Osteocyte (in vitro differentiated cells): ENCODE measurements at regions not wholly inside any gene's neighbourhood (a gene's known extent, or its start where the extent isn't known, plus 50 kb on each side); places are given as distances from the start of the nearest gene placed in this dataset.

Experiments
- DNase-seq: peaks from one replicate; pipeline ENCODE4 v3.0.0; 2021; ENCODE audit warnings: mixed read lengths; ENCODE audit not compliant: unreplicated experiment; ENCODE audit errors: extremely low spot score
- H3K27ac Mint-ChIP-seq: one replicate; pipeline ENCODE4 v1.8.0; 2021; ENCODE audit warnings: mild to moderate bottlenecking, mixed read lengths; ENCODE audit not compliant: unreplicated experiment
- H3K27me3 Mint-ChIP-seq: one replicate; pipeline ENCODE4 v1.8.0; 2021; ENCODE audit warnings: mixed read lengths; ENCODE audit not compliant: unreplicated experiment
- H3K36me3 Mint-ChIP-seq: one replicate; pipeline ENCODE4 v1.8.0; 2021; ENCODE audit warnings: mixed read lengths; ENCODE audit not compliant: unreplicated experiment
- H3K4me1 Mint-ChIP-seq: one replicate; pipeline ENCODE4 v1.8.0; 2021; ENCODE audit warnings: mixed read lengths; ENCODE audit not compliant: unreplicated experiment
- H3K4me3 Mint-ChIP-seq: one replicate; pipeline ENCODE4 v1.8.0; 2021; ENCODE audit warnings: mild to moderate bottlenecking, moderate library complexity, mixed read lengths; ENCODE audit not compliant: unreplicated experiment
- H3K9me3 Mint-ChIP-seq: one replicate; pipeline ENCODE4 v1.8.0; 2021; ENCODE audit warnings: mixed read lengths; ENCODE audit not compliant: unreplicated experiment
- TF ChIP-seq, protein P1 (sequence below): fragments of 200-600 bp; sonication (generic); IDR thresholded peaks from 2 replicates; pipeline ENCODE4 v1.5.0; 2021; ENCODE audit warnings: antibody characterized with exemption, mild to moderate bottlenecking, moderate library complexity

DNA sequence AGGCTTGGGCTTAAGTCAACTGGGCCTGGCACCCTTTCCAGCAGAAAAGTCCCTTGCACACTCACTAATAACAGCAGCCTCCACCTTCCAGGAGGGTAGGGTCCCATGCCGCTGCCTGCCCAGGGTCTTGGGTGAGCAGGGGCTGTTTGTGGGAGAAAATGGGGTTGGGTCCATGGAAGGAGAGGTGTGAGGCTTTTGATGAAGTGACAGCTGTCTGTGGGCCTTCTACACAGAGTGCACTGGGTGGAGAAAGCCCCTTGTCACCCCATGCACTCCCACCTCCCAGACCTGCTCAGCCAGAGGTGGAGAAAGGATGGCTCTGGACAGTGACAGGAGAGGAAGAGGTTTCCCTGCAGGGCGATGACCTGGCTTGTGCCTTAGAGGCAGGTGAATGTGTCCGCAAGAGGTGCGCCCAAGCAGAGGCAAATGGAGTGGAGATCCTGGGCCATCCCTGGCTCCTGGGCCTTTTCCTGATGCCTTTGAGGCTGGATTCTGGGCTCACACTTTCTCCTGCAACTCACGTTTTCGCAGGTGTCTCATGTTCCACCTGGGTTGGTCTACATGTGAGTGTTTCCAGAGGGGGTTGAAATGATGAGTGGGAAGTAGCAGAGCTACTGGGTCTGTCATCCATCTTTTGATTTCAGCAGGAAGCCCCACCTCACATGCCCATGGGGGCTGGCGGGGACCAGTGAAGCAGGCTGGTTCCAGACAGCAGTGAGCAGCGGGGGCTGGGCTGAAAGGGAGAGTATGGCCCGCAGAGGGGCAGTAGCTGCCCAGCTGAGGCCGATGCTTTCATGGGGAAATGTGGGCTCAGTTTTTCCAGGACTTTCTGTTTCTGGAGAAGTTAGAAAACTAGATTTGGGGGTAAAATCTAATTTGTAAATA, 85.2 kb upstream of the PRR23E start:
- TF ChIP-seq, protein P1, sequence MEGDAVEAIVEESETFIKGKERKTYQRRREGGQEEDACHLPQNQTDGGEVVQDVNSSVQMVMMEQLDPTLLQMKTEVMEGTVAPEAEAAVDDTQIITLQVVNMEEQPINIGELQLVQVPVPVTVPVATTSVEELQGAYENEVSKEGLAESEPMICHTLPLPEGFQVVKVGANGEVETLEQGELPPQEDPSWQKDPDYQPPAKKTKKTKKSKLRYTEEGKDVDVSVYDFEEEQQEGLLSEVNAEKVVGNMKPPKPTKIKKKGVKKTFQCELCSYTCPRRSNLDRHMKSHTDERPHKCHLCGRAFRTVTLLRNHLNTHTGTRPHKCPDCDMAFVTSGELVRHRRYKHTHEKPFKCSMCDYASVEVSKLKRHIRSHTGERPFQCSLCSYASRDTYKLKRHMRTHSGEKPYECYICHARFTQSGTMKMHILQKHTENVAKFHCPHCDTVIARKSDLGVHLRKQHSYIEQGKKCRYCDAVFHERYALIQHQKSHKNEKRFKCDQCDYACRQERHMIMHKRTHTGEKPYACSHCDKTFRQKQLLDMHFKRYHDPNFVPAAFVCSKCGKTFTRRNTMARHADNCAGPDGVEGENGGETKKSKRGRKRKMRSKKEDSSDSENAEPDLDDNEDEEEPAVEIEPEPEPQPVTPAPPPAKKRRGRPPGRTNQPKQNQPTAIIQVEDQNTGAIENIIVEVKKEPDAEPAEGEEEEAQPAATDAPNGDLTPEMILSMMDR: no peak
- peak; percentile 71 for DNase-seq
- H3K27me3 Mint-ChIP-seq: peaks cover 19% of the 10 kb centered on the region
- H3K36me3 Mint-ChIP-seq: no peaks in the 10 kb centered on the region
- H3K27ac Mint-ChIP-seq: no peak overlapping the region
- H3K4me3 Mint-ChIP-seq: no peak overlapping the region
- H3K4me1 Mint-ChIP-seq: no peaks in the 10 kb centered on the region
- H3K9me3 Mint-ChIP-seq: peaks cover 5% of the 10 kb centered on the region

DNA sequence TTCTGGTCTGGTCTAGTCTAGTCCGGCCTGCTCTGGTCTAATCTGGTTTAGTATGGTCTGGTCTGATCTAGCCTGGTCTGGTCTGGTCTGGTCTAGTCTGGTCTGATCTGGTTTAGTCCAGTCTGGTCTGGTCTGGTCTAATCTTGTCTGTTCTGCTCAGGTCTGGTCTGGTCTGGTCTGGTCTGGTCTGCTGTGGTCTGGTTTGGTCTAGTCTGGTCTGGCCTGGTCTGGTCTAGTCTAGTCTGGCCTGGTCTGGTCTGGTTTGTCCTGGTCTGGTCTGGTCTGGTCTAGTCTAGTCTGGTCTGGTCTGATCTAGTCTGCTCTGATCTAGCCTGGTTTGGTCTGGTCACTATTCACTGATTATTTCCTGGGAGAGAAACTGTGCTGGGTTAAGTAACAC, 84.1 kb upstream of the PRR23E start:
- H3K36me3 Mint-ChIP-seq: no peaks in the 10 kb centered on the region
- no peak overlapping the region for H3K4me3 Mint-ChIP-seq
- peaks cover 18% of the 10 kb centered on the region for H3K27me3 Mint-ChIP-seq
- H3K4me1 Mint-ChIP-seq: no peaks in the 10 kb centered on the region
- TF ChIP-seq, protein P1: no peak
- no peak for DNase-seq
- no peak overlapping the region for H3K27ac Mint-ChIP-seq
- peaks cover 10% of the 10 kb centered on the region for H3K9me3 Mint-ChIP-seq

DNA sequence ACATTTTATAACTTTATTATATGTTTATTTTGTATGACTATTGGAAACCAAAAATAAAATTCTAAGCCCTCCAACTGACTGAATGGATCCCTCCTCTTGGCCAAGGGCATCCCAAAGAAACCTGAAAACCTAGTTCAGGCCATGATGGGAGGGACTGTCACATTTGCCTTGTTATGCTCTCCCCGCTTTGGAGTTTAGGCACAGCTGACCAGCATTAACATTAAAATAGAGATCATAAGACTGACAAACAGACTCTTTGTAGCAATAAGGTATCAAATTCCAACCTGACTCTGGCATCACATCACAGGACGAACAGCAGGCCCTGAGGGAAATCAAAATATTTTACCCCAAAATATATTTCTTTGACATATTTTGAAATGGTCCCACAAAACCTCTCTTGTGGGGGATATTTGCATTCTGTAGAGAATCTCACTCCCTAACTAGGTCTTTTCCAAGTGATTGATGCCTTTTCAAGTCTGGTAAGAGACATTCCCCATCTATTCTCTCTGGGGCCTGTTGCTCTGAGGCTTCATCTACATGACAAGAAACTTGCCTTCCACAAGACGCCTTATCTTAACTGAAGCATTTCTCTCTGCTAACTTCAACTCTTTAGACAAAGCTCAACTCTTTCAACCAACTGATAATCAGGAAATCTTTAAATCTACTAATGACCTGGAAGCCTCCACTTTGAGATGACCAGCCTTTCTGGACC, 81.8 kb upstream of the PRR23E start:
- peaks cover 13% of the 10 kb centered on the region for H3K27me3 Mint-ChIP-seq
- no peaks in the 10 kb centered on the region for H3K36me3 Mint-ChIP-seq
- TF ChIP-seq, protein P1: no peak
- no peak overlapping the region for H3K27ac Mint-ChIP-seq
- H3K9me3 Mint-ChIP-seq: peaks cover 10% of the 10 kb centered on the region
- DNase-seq: no peak
- H3K4me3 Mint-ChIP-seq: no peak overlapping the region
- no peaks in the 10 kb centered on the region for H3K4me1 Mint-ChIP-seq

DNA sequence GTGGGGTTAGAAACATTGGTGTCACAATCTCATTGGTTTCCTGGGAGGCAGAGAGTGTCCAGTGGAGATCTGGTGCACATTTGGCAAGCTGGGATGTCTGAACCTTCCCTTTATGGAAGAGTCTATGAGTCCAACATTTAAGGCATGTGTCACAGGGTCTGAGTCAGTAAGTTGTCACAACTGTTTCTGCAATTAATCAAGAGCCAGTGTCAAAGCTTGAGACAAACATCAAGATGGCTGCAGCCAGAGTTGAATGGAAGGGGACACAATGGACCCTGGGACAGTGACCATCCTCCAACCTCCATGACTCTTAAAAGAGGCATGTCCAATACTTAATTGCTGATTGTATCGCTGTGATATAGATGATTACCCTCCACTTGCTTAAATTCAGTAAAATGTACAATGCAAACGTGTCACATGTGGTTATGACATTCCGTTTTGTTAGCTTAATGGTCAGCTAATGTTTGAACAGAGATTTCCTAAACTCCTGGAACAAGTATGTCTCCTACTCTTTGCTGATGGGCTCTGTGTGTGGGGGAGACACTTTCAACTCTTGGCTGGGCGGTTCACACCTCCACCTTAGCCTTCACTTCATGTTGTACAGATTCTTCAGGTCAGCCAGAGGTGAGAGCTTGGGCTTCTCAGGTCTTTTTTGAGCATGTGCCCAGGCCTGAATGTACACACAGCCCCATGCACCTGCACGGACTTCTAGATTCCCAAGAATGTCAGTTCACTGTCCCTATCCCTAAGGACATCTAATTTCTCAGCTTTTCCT, 79.9 kb upstream of the PRR23E start:
- TF ChIP-seq, protein P1: no peak
- Mint-ChIP-seq H3K4me1 (no peaks in the 10 kb centered on the region), H3K27me3 (peaks cover 24% of the 10 kb centered on the region), H3K27ac (no peak overlapping the region), H3K9me3 (peaks cover 10% of the 10 kb centered on the region), H3K36me3 (no peaks in the 10 kb centered on the region), H3K4me3 (no peak overlapping the region)
- peak; percentile 48 for DNase-seq
